ENCODE measurements at regions not wholly inside any gene's neighbourhood (a gene's known extent, or its start where the extent isn't known, plus 50 kb on each side); places are given as distances from the start of the nearest gene placed in this dataset.

- ATAC-seq = no peak
- TF ChIP-seq BACH2 (CRISPR knock-in tag; IDR thresholded peaks at IDR 0.05; ENCODE audit: borderline replicate concordance) (no peak), OSR1 (CRISPR knock-in tag; IDR thresholded peaks at IDR 0.05) (no peak), ZNF8 (CRISPR knock-in tag; IDR thresholded peaks at IDR 0.05) (no peak), TOX (CRISPR knock-in tag; IDR thresholded peaks at IDR 0.05; ENCODE audit: borderline replicate concordance) (no peak), CSDC2 (CRISPR knock-in tag; IDR thresholded peaks at IDR 0.05) (no peak)
- TF ChIP-seq, protein P1, sequence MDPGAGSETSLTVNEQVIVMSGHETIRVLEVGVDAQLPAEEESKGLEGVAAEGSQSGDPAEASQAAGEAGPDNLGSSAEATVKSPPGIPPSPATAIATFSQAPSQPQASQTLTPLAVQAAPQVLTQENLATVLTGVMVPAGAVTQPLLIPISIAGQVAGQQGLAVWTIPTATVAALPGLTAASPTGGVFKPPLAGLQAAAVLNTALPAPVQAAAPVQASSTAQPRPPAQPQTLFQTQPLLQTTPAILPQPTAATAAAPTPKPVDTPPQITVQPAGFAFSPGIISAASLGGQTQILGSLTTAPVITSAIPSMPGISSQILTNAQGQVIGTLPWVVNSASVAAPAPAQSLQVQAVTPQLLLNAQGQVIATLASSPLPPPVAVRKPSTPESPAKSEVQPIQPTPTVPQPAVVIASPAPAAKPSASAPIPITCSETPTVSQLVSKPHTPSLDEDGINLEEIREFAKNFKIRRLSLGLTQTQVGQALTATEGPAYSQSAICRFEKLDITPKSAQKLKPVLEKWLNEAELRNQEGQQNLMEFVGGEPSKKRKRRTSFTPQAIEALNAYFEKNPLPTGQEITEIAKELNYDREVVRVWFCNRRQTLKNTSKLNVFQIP (CRISPR knock-in tag; IDR thresholded peaks at IDR 0.05; ENCODE audit: borderline replicate concordance, low read depth) = no peak
Measured at GRCh38 chr6:11349880-11350279, 117.4 kb upstream of the NEDD9 start.

GRCh38 chr6:11346516-11346915 lies 114.0 kb upstream of the NEDD9 start:
- no peak for TF ChIP-seq ZFP3 (CRISPR knock-in tag; IDR thresholded peaks at IDR 0.05)
- TF ChIP-seq, protein P2, sequence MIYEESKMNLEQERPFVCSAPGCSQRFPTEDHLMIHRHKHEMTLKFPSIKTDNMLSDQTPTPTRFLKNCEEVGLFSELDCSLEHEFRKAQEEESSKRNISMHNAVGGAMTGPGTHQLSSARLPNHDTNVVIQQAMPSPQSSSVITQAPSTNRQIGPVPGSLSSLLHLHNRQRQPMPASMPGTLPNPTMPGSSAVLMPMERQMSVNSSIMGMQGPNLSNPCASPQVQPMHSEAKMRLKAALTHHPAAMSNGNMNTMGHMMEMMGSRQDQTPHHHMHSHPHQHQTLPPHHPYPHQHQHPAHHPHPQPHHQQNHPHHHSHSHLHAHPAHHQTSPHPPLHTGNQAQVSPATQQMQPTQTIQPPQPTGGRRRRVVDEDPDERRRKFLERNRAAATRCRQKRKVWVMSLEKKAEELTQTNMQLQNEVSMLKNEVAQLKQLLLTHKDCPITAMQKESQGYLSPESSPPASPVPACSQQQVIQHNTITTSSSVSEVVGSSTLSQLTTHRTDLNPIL (CRISPR knock-in tag; IDR thresholded peaks at IDR 0.05; ENCODE audit: low read depth) = no peak
- TF ChIP-seq ZNF70 (CRISPR knock-in tag; IDR thresholded peaks at IDR 0.05) = no peak
- no peak for TF ChIP-seq PPARA (CRISPR knock-in tag; IDR thresholded peaks at IDR 0.05; ENCODE audit: borderline replicate concordance)
- no peak for TF ChIP-seq ARNTL (CRISPR knock-in tag; IDR thresholded peaks at IDR 0.05; ENCODE audit: borderline replicate concordance, low read depth)
- no peak for TF ChIP-seq TOX (CRISPR knock-in tag; IDR thresholded peaks at IDR 0.05; ENCODE audit: borderline replicate concordance)
- TF ChIP-seq RARB (CRISPR knock-in tag; IDR thresholded peaks at IDR 0.05) = no peak
- ATAC-seq = no peak

GRCh38 chr6:11345536-11345935 lies 113.1 kb upstream of the NEDD9 start:
- no peak for ATAC-seq
- no peak for TF ChIP-seq ARNTL (CRISPR knock-in tag; IDR thresholded peaks at IDR 0.05; ENCODE audit: borderline replicate concordance, low read depth)
- TF ChIP-seq TCF4 (CRISPR knock-in tag; IDR thresholded peaks at IDR 0.05; ENCODE audit: borderline replicate concordance) = no peak
- no peak for TF ChIP-seq TOX (CRISPR knock-in tag; IDR thresholded peaks at IDR 0.05; ENCODE audit: borderline replicate concordance)
- TF ChIP-seq TSHZ2 (CRISPR knock-in tag; IDR thresholded peaks at IDR 0.05) = no peak
- TF ChIP-seq PPARA (CRISPR knock-in tag; IDR thresholded peaks at IDR 0.05; ENCODE audit: borderline replicate concordance) = no peak
- TF ChIP-seq, protein P3, sequence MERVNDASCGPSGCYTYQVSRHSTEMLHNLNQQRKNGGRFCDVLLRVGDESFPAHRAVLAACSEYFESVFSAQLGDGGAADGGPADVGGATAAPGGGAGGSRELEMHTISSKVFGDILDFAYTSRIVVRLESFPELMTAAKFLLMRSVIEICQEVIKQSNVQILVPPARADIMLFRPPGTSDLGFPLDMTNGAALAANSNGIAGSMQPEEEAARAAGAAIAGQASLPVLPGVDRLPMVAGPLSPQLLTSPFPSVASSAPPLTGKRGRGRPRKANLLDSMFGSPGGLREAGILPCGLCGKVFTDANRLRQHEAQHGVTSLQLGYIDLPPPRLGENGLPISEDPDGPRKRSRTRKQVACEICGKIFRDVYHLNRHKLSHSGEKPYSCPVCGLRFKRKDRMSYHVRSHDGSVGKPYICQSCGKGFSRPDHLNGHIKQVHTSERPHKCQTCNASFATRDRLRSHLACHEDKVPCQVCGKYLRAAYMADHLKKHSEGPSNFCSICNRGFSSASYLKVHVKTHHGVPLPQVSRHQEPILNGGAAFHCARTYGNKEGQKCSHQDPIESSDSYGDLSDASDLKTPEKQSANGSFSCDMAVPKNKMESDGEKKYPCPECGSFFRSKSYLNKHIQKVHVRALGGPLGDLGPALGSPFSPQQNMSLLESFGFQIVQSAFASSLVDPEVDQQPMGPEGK (CRISPR knock-in tag; IDR thresholded peaks at IDR 0.05; ENCODE audit: borderline replicate concordance) = no peak
- TF ChIP-seq ZNF8 (CRISPR knock-in tag; IDR thresholded peaks at IDR 0.05) = no peak
- TF ChIP-seq, protein P2 (CRISPR knock-in tag; IDR thresholded peaks at IDR 0.05; ENCODE audit: low read depth) = no peak
- no peak for TF ChIP-seq ZNF70 (CRISPR knock-in tag; IDR thresholded peaks at IDR 0.05)
- no peak for TF ChIP-seq GLIS3 (CRISPR knock-in tag; IDR thresholded peaks at IDR 0.05)
- TF ChIP-seq ZNF565 (CRISPR knock-in tag; conservative IDR thresholded peaks at IDR 0.05; ENCODE audit: low read depth) = no peak
- no peak for TF ChIP-seq RARB (CRISPR knock-in tag; IDR thresholded peaks at IDR 0.05)

DNA sequence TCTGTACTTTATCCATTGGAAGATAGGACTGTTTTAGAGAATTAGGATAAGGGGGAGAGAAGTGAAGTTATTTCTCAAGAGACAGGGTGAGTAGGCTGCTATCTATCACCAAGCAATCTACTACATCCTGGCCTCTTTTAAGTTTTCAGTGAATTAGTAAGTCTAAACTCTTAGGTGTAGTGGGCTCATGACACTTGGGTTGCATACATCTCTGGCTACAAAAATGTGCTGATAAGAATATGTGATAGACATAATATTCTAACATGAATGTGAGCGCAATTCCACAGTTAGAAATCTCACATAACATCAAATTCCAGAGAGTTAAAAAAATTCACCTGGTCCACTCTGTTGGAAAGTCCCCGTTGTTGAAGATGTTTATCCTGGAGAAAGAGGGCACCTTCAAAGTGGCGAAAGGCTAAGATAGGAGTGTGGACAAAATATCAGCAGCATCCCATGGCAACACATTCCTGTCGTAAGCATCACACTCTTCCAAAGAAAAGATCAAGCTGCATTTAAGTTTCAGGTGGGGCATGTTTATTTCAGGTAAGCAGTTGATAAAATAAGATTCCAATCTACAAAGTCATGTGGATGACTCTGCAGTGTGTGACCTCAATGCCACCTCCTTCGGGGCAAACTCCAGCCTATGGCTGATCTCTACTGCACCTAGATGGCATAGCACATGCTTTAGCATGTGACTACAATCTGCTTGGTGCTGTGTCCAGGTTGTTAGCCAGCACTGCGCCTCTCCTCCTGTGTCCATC lies 111.7 kb upstream of the NEDD9 start:
- no peak for ATAC-seq
- TF ChIP-seq ZNF8 (CRISPR knock-in tag; IDR thresholded peaks at IDR 0.05) (no peak), RARB (CRISPR knock-in tag; IDR thresholded peaks at IDR 0.05) (no peak), ZFP30 (CRISPR knock-in tag; IDR thresholded peaks at IDR 0.05) (no peak), TSHZ2 (CRISPR knock-in tag; IDR thresholded peaks at IDR 0.05) (no peak), PPARA (CRISPR knock-in tag; IDR thresholded peaks at IDR 0.05; ENCODE audit: borderline replicate concordance) (no peak), GLIS3 (CRISPR knock-in tag; IDR thresholded peaks at IDR 0.05) (no peak), ZC3H10 (CRISPR knock-in tag; IDR thresholded peaks at IDR 0.05) (no peak), TCF4 (CRISPR knock-in tag; IDR thresholded peaks at IDR 0.05; ENCODE audit: borderline replicate concordance) (no peak), OSR1 (CRISPR knock-in tag; IDR thresholded peaks at IDR 0.05) (no peak), ZFP3 (CRISPR knock-in tag; IDR thresholded peaks at IDR 0.05) (no peak), CSDC2 (CRISPR knock-in tag; IDR thresholded peaks at IDR 0.05) (no peak)
- TF ChIP-seq, protein P3 (CRISPR knock-in tag; IDR thresholded peaks at IDR 0.05; ENCODE audit: borderline replicate concordance) = no peak
